ENCODE measurements at regions not wholly inside any gene's neighbourhood (a gene's known extent, or its start where the extent isn't known, plus 50 kb on each side); places are given as distances from the start of the nearest gene placed in this dataset.
"Not testable (repeated sequence)": the region's sequence is repeated elsewhere in the genome, so short reads cannot be mapped to it uniquely, and the experiment has no call there.

- DNase-seq (ENCODE audit: low read depth in 1 of 2, low spot score in 2 of 2), result no peak
- no peaks in the 10 kb centered on the region for H3K4me1 ChIP-seq (replicated peaks)
- H3K36me3 ChIP-seq, result no peaks in the 10 kb centered on the region
- no peaks in the 10 kb centered on the region for H3K27me3 ChIP-seq (replicated peaks)
- no peak overlapping the region for H3K27ac ChIP-seq
- H3K9me3 ChIP-seq (replicated peaks), result no peaks in the 10 kb centered on the region; the same call in 1 of the 2 replicates
- no peak overlapping the region for H3K4me3 ChIP-seq
Measured at GRCh38 chr12:17064834-17065233, 458.9 kb upstream of the LMO3 start.

GRCh38 chr12:17062267-17063036 is 456.5 kb upstream of the LMO3 start:
- no peaks in the 10 kb centered on the region for H3K27me3 ChIP-seq (replicated peaks)
- no peak overlapping the region for H3K4me3 ChIP-seq
- DNase-seq (ENCODE audit: low read depth in 1 of 2, low spot score in 2 of 2), result no peak
- peaks cover 2% of the 10 kb centered on the region; the same call in 1 of the 2 replicates for H3K9me3 ChIP-seq (replicated peaks)
- H3K4me1 ChIP-seq (replicated peaks), result no peaks in the 10 kb centered on the region
- no peaks in the 10 kb centered on the region for H3K36me3 ChIP-seq
- no peak overlapping the region for H3K27ac ChIP-seq

- Histone ChIP-seq H3K4me3 (no peak overlapping the region), H3K4me1 (replicated peaks) (no peaks in the 10 kb centered on the region), H3K27me3 (replicated peaks) (no peaks in the 10 kb centered on the region), H3K36me3 (no peaks in the 10 kb centered on the region), H3K9me3 (replicated peaks) (0 out of 2 replicates have a peak, but pooled peaks cover 2% of the 10 kb centered on the region), H3K27ac (no peak overlapping the region)
- no peak for DNase-seq (ENCODE audit: low read depth in 1 of 2, low spot score in 2 of 2)
Measured at GRCh38 chr12:17060260-17060659, 454.3 kb upstream of the LMO3 start.

- H3K9me3 ChIP-seq (replicated peaks), result 0 out of 2 replicates have a peak, but pooled peaks cover 2% of the 10 kb centered on the region
- H3K36me3 ChIP-seq, result no peaks in the 10 kb centered on the region
- no peaks in the 10 kb centered on the region for H3K27me3 ChIP-seq (replicated peaks)
- no peaks in the 10 kb centered on the region for H3K4me1 ChIP-seq (replicated peaks)
- DNase-seq (ENCODE audit: low read depth in 1 of 2, low spot score in 2 of 2), result no peak
- no peak overlapping the region for H3K4me3 ChIP-seq
- H3K27ac ChIP-seq, result no peak overlapping the region
Measured at GRCh38 chr12:17056546-17056945, 450.6 kb upstream of the LMO3 start.

GRCh38 chr12:17038923-17039322 is 433.0 kb upstream of the LMO3 start:
- DNase-seq (ENCODE audit: low read depth in 1 of 2, low spot score in 2 of 2), result no peak
- no peak overlapping the region for H3K27ac ChIP-seq
- no peaks in the 10 kb centered on the region for H3K27me3 ChIP-seq (replicated peaks)
- H3K4me1 ChIP-seq (replicated peaks), result no peaks in the 10 kb centered on the region
- no peak overlapping the region for H3K4me3 ChIP-seq
- H3K36me3 ChIP-seq, result no peaks in the 10 kb centered on the region
- no peaks in the 10 kb centered on the region for H3K9me3 ChIP-seq (replicated peaks)

GRCh38 chr12:17035372-17035771 is 429.4 kb upstream of the LMO3 start:
- DNase-seq (ENCODE audit: low read depth in 1 of 2, low spot score in 2 of 2), result no peak
- Histone ChIP-seq H3K36me3 (no peaks in the 10 kb centered on the region), H3K4me1 (replicated peaks) (no peaks in the 10 kb centered on the region), H3K9me3 (replicated peaks) (no peaks in the 10 kb centered on the region), H3K4me3 (no peak overlapping the region), H3K27ac (no peak overlapping the region), H3K27me3 (replicated peaks) (no peaks in the 10 kb centered on the region)

- H3K36me3 ChIP-seq, result no peaks in the 10 kb centered on the region
- H3K9me3 ChIP-seq (replicated peaks), result no peaks in the 10 kb centered on the region
Measured at GRCh38 chr12:17030338-17030737, 424.4 kb upstream of the LMO3 start.

GRCh38 chr12:17028348-17028747 is 422.4 kb upstream of the LMO3 start:
- no peaks in the 10 kb centered on the region for H3K4me1 ChIP-seq (replicated peaks)
- no peak for DNase-seq (ENCODE audit: low read depth in 1 of 2, low spot score in 2 of 2)

More at GRCh38 chr12:17030338-17030737, 424.4 kb upstream of the LMO3 start:
- Histone ChIP-seq H3K4me1 (replicated peaks) (no peaks in the 10 kb centered on the region), H3K27me3 (replicated peaks) (no peaks in the 10 kb centered on the region), H3K4me3 (no peak overlapping the region), H3K27ac (no peak overlapping the region)
- no peak for DNase-seq (ENCODE audit: low read depth in 1 of 2, low spot score in 2 of 2)

GRCh38 chr12:17025424-17025823 is 419.5 kb upstream of the LMO3 start:
- not testable (repeated sequence) for H3K4me3 ChIP-seq; H3K27me3 ChIP-seq (replicated peaks); H3K27ac ChIP-seq; DNase-seq (ENCODE audit: low read depth in 1 of 2, low spot score in 2 of 2); H3K36me3 ChIP-seq; H3K4me1 ChIP-seq (replicated peaks); H3K9me3 ChIP-seq (replicated peaks)

More at GRCh38 chr12:17028348-17028747, 422.4 kb upstream of the LMO3 start:
- Histone ChIP-seq H3K36me3 (no peaks in the 10 kb centered on the region), H3K4me3 (no peak overlapping the region), H3K27me3 (replicated peaks) (no peaks in the 10 kb centered on the region), H3K9me3 (replicated peaks) (no peaks in the 10 kb centered on the region), H3K27ac (no peak overlapping the region)

- Histone ChIP-seq H3K27me3 (replicated peaks) (no peaks in the 10 kb centered on the region), H3K27ac (no peak overlapping the region), H3K4me3 (no peak overlapping the region), H3K36me3 (no peaks in the 10 kb centered on the region), H3K4me1 (replicated peaks) (no peaks in the 10 kb centered on the region), H3K9me3 (replicated peaks) (0 out of 2 replicates have a peak, but pooled peaks cover 3% of the 10 kb centered on the region)
- no peak for DNase-seq (ENCODE audit: low read depth in 1 of 2, low spot score in 2 of 2)
Measured at GRCh38 chr12:17020765-17021164, 414.8 kb upstream of the LMO3 start.

GRCh38 chr12:17017402-17017801 is 411.4 kb upstream of the LMO3 start:
- Histone ChIP-seq H3K36me3 (no peaks in the 10 kb centered on the region), H3K27me3 (replicated peaks) (no peaks in the 10 kb centered on the region), H3K4me3 (no peak overlapping the region), H3K4me1 (replicated peaks) (no peaks in the 10 kb centered on the region), H3K27ac (no peak overlapping the region), H3K9me3 (replicated peaks) (0 out of 2 replicates have a peak, but pooled peaks cover 3% of the 10 kb centered on the region)
- no peak for DNase-seq (ENCODE audit: low read depth in 1 of 2, low spot score in 2 of 2)

- H3K4me1 ChIP-seq (replicated peaks), result no peaks in the 10 kb centered on the region
- 0 out of 2 replicates have a peak, but pooled peaks cover 3% of the 10 kb centered on the region for H3K9me3 ChIP-seq (replicated peaks)
- DNase-seq (ENCODE audit: low read depth in 1 of 2, low spot score in 2 of 2), result no peak
Measured at GRCh38 chr12:17016116-17016864, 410.3 kb upstream of the LMO3 start.

GRCh38 chr12:17015501-17015900 is 409.5 kb upstream of the LMO3 start:
- no peak for DNase-seq (ENCODE audit: low read depth in 1 of 2, low spot score in 2 of 2)
- no peaks in the 10 kb centered on the region for H3K36me3 ChIP-seq
- H3K27me3 ChIP-seq (replicated peaks), result no peaks in the 10 kb centered on the region

More at GRCh38 chr12:17016116-17016864, 410.3 kb upstream of the LMO3 start:
- no peak overlapping the region for H3K27ac ChIP-seq
- no peaks in the 10 kb centered on the region for H3K27me3 ChIP-seq (replicated peaks)
- no peak overlapping the region for H3K4me3 ChIP-seq
- H3K36me3 ChIP-seq, result no peaks in the 10 kb centered on the region

GRCh38 chr12:17007442-17008040 is 401.6 kb upstream of the LMO3 start:
- H3K9me3 ChIP-seq (replicated peaks); H3K36me3 ChIP-seq; DNase-seq (ENCODE audit: low read depth in 1 of 2, low spot score in 2 of 2); H3K27ac ChIP-seq; H3K27me3 ChIP-seq (replicated peaks); H3K4me1 ChIP-seq (replicated peaks); H3K4me3 ChIP-seq: not testable (repeated sequence)

More at GRCh38 chr12:17015501-17015900, 409.5 kb upstream of the LMO3 start:
- no peaks in the 10 kb centered on the region for H3K4me1 ChIP-seq (replicated peaks)
- 0 out of 2 replicates have a peak, but pooled peaks cover 3% of the 10 kb centered on the region for H3K9me3 ChIP-seq (replicated peaks)
- no peak overlapping the region for H3K4me3 ChIP-seq
- H3K27ac ChIP-seq, result no peak overlapping the region

Measured in SJSA1 (cell line).